ENCODE measurements at regions not wholly inside any gene's neighbourhood (a gene's known extent, or its start where the extent isn't known, plus 50 kb on each side); places are given as distances from the start of the nearest gene placed in this dataset.

DNA sequence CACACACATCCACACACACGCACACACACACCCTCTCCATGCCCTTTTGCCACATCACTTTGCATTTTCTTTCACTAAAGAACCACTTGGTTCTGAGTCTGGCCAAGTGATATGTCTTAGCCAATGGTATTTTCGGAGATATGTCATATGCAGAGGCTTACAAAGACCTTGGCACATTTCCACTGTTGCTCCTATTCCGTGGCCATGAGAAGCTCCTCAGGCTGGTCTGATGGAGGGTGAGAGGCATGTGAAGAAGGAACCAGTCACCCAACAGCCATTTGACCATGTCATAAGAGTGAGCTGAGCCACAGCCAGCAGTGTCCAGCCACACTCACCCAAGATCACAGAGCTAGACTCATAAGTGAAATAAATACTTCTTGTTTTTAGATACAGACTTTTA is 212.6 kb upstream of the NAV2 start:
- H3K36me3 Mint-ChIP-seq (ENCODE audit: low read depth), result no peaks in the 10 kb centered on the region
- no peak overlapping the region for H3K27ac Mint-ChIP-seq
- intact Hi-C loops (cut with micrococcal nuclease), result no loop called here
- no peaks in the 10 kb centered on the region for H3K9me3 Mint-ChIP-seq
- DNase-seq, result no peak
- H3K4me3 Mint-ChIP-seq, result no peak overlapping the region
- H3K27me3 Mint-ChIP-seq, result peaks cover 3% of the 10 kb centered on the region
- no peaks in the 10 kb centered on the region for H3K4me1 Mint-ChIP-seq

DNA sequence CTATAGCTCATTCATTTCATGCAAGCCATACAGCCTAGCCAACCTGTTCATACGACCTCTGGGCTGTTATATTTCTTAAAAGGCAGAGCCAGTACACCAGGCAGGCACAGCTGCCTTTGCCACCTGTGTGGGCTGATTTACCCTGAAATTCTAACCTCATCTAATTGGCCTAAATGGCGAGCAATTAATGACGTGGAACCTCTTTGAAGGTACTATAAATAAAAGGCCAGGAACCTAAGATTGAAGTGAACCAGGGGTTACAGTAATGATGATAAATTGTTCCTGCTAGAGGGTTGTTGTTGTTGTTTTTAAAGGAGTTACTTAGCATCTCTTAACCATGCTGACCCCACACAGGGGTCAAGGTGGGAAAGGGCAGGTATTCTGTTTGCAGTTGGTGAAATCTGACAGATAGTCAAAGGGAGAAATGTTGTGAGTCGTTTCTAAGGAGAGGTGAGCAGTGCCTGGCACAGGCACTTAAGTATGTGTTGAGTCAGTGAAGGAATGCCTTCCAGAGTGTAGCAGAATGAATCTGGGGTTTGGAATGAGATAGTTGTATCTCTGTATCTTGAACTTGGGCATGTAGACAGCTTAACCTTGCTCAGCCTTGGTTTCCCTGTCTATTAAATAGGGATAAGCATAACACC is 213.5 kb upstream of the NAV2 start:
- Mint-ChIP-seq H3K9me3 (no peaks in the 10 kb centered on the region), H3K4me3 (no peak overlapping the region), H3K36me3 (ENCODE audit: low read depth) (no peaks in the 10 kb centered on the region)

GRCh38 chr11:19493446-19494213 is 219.0 kb upstream of the NAV2 start:
- Mint-ChIP-seq H3K4me1 (no peaks in the 10 kb centered on the region), H3K4me3 (no peak overlapping the region), H3K27ac (no peak overlapping the region), H3K27me3 (peaks cover 8% of the 10 kb centered on the region), H3K9me3 (no peaks in the 10 kb centered on the region), H3K36me3 (ENCODE audit: low read depth) (no peaks in the 10 kb centered on the region)
- intact Hi-C loops (cut with micrococcal nuclease), result no loop called here
- DNase-seq, result no peak

More for the DNA sequence above, 213.5 kb upstream of the NAV2 start:
- Mint-ChIP-seq H3K27me3 (peaks cover 3% of the 10 kb centered on the region), H3K27ac (no peak overlapping the region), H3K4me1 (no peaks in the 10 kb centered on the region)
- no peak for DNase-seq
- intact Hi-C loops (cut with micrococcal nuclease), result no loop called here

DNA sequence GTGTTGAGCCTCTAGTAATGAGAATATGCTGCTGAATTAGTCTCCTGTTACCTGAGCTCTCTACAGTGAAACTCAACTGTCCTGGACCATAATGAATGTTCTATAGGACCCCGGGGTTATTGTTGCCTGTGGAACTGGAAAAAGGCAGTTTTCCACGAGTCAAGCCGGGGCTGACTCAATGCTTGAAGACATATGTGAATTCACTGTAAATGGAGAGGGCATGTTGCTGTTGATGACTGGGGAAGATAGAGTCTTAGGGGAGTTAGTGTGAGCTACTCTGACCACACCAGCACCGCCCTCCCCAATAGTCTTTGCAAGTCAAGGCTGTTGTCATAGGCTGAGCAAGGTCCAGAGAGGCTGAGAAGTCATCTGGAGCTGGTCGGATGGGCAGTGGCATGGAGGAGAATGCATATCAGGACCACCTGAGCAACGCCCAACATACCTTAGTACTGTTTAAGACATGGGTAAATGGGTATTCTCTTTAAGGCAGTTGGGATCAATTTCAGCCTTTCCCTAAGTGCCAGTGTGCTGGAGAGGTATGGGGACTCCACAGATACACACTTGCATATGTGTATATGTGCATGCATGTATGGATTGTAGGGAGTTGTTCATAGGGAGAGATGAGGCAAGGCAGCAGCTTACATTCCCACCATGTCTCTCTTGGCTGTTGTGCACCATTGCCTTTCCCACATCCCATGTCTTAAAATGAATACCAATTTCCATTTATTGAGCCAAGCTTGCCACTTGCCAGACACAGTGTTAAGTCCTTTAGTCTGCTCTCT is 230.1 kb upstream of the NAV2 start:
- Mint-ChIP-seq H3K27me3 (no peaks in the 10 kb centered on the region), H3K4me1 (no peaks in the 10 kb centered on the region), H3K36me3 (ENCODE audit: low read depth) (no peaks in the 10 kb centered on the region), H3K27ac (no peak overlapping the region), H3K4me3 (no peak overlapping the region), H3K9me3 (no peaks in the 10 kb centered on the region)
- DNase-seq, result no peak
- intact Hi-C loops (cut with micrococcal nuclease), result no loop called here

- no peak for DNase-seq
- intact Hi-C loops (cut with micrococcal nuclease), result no loop called here
- H3K36me3 Mint-ChIP-seq (ENCODE audit: low read depth), result no peaks in the 10 kb centered on the region
- no peaks in the 10 kb centered on the region for H3K4me1 Mint-ChIP-seq
- no peak overlapping the region for H3K27ac Mint-ChIP-seq
- no peak overlapping the region for H3K4me3 Mint-ChIP-seq
- no peaks in the 10 kb centered on the region for H3K27me3 Mint-ChIP-seq
- H3K9me3 Mint-ChIP-seq, result no peaks in the 10 kb centered on the region
These were observed 232.1 kb upstream of the NAV2 start for GRCh38 chr11:19480540-19480939.

GRCh38 chr11:19478891-19479290 is 233.7 kb upstream of the NAV2 start:
- H3K36me3 Mint-ChIP-seq (ENCODE audit: low read depth), result no peaks in the 10 kb centered on the region
- no peak for DNase-seq
- intact Hi-C loops (cut with micrococcal nuclease), result no loop called here
- no peaks in the 10 kb centered on the region for H3K9me3 Mint-ChIP-seq
- peaks cover 1% of the 10 kb centered on the region for H3K27me3 Mint-ChIP-seq
- no peaks in the 10 kb centered on the region for H3K4me1 Mint-ChIP-seq
- H3K4me3 Mint-ChIP-seq, result no peak overlapping the region
- H3K27ac Mint-ChIP-seq, result no peak overlapping the region

DNA sequence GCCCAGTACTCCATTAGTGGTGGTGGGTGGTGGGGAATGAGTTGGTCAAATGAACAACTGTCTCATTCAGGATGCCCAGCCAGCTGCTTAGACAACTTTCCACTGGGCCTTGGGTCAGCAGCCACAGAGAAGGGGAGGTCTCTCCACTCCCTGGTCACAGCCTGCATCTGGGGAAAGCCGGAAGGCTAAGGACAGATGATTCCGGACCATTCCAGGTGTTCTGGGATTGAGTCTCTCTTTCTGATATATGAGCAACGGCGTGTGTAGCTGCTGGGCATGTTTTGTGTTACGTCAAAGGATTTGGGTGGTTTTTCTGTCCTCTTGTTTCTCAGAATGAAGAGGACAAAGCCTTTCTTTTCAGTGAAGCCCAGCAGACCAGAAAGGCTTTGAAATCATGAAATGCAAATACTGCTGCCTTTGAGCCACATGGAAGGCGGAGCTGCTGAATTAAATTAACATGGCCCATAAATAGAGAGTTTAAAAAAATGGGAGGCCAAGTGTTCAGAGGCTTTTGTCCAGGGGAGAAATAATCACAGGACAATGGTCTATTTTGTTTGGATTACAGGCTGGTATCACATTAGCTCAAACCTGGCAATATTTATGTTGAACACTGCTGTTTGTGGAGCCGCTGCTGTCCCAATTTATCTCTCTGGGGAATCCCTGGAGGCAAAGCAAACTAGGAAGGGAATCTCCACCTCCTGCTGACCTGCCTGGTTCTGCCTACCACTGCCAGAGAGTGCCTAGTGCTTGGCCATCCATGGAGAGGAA is 234.4 kb upstream of the E2F8 start:
- H3K4me3 Mint-ChIP-seq, result no peak overlapping the region
- H3K4me1 Mint-ChIP-seq, result no peaks in the 10 kb centered on the region
- no peaks in the 10 kb centered on the region for H3K9me3 Mint-ChIP-seq
- H3K27ac Mint-ChIP-seq, result no peak overlapping the region
- DNase-seq, result no peak
- peaks cover 1% of the 10 kb centered on the region for H3K27me3 Mint-ChIP-seq
- intact Hi-C loops (cut with micrococcal nuclease), result no loop called here
- no peaks in the 10 kb centered on the region for H3K36me3 Mint-ChIP-seq (ENCODE audit: low read depth)

GRCh38 chr11:19474211-19474610 is 233.5 kb upstream of the E2F8 start:
- Mint-ChIP-seq H3K36me3 (ENCODE audit: low read depth) (no peaks in the 10 kb centered on the region), H3K9me3 (no peaks in the 10 kb centered on the region), H3K27me3 (peaks cover 1% of the 10 kb centered on the region), H3K4me3 (no peak overlapping the region), H3K27ac (no peak overlapping the region), H3K4me1 (no peaks in the 10 kb centered on the region)
- DNase-seq, result no peak
- intact Hi-C loops (cut with micrococcal nuclease), result no loop called here

DNA sequence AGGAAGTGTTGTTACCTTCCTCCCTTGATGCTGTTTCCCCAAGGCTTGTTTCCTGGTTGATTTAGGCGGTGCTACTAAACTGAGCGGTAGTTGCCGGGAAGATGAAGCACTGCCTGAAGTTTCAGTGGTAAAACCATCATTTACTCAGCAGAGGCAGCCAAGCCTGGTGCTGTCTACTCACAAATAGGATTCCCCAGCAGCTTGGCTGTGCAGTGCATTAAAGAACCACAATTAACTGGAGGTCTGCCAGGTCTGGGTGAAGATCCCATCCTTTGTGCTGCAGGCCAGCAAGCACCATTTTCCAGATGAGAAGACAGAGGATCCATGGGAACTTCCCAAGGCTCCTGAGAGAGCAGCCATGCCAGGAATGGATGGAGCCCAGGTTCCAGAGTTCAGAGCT is 231.9 kb upstream of the E2F8 start:
- Mint-ChIP-seq H3K36me3 (ENCODE audit: low read depth) (no peaks in the 10 kb centered on the region), H3K27ac (no peak overlapping the region), H3K27me3 (peaks cover 4% of the 10 kb centered on the region), H3K4me1 (no peaks in the 10 kb centered on the region), H3K9me3 (no peaks in the 10 kb centered on the region), H3K4me3 (no peak overlapping the region)
- DNase-seq, result no peak
- intact Hi-C loops (cut with micrococcal nuclease), result no loop called here

GRCh38 chr11:19467904-19468303 is 227.2 kb upstream of the E2F8 start:
- no peaks in the 10 kb centered on the region for H3K9me3 Mint-ChIP-seq
- H3K27me3 Mint-ChIP-seq, result peaks cover 7% of the 10 kb centered on the region
- no peak overlapping the region for H3K4me3 Mint-ChIP-seq
- no peaks in the 10 kb centered on the region for H3K4me1 Mint-ChIP-seq
- no peaks in the 10 kb centered on the region for H3K36me3 Mint-ChIP-seq (ENCODE audit: low read depth)
- DNase-seq, result no peak
- H3K27ac Mint-ChIP-seq, result no peak overlapping the region
- intact Hi-C loops (cut with micrococcal nuclease), result no loop called here

- intact Hi-C loops (cut with micrococcal nuclease), result no loop called here
- no peak overlapping the region for H3K27ac Mint-ChIP-seq
- H3K27me3 Mint-ChIP-seq, result peaks cover 7% of the 10 kb centered on the region
- no peak overlapping the region for H3K4me3 Mint-ChIP-seq
- no peaks in the 10 kb centered on the region for H3K9me3 Mint-ChIP-seq
- H3K36me3 Mint-ChIP-seq (ENCODE audit: low read depth), result no peaks in the 10 kb centered on the region
- no peaks in the 10 kb centered on the region for H3K4me1 Mint-ChIP-seq
- DNase-seq, result no peak
These were observed 225.6 kb upstream of the E2F8 start for GRCh38 chr11:19466314-19466713.

DNA sequence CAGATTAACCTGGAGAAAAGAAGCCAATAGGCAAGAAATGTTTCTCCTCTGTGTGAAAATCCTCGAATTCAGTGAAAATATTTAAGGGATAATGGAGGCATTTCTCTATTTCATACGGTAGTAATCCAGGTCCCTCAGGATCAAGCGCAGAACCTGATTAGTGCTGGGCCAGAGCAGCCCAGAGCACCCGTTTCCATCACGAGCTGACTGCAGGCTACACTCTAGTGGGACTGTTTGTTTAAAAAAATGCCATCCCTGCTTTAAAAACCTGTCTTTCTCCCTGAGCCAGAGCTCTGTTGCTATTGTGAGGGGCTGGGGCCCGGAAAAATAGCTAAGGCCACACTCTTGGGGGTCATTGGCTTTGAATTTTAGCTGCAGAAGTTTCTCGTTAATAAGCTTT is 223.2 kb upstream of the E2F8 start:
- H3K4me1 Mint-ChIP-seq, result no peaks in the 10 kb centered on the region
- no peak overlapping the region for H3K27ac Mint-ChIP-seq
- peaks cover 11% of the 10 kb centered on the region for H3K27me3 Mint-ChIP-seq
- DNase-seq, result no peak
- H3K4me3 Mint-ChIP-seq, result no peak overlapping the region
- H3K36me3 Mint-ChIP-seq (ENCODE audit: low read depth), result no peaks in the 10 kb centered on the region
- intact Hi-C loops (cut with micrococcal nuclease), result no loop called here
- H3K9me3 Mint-ChIP-seq, result no peaks in the 10 kb centered on the region

GRCh38 chr11:19460718-19461405 is 220.1 kb upstream of the E2F8 start:
- H3K27me3 Mint-ChIP-seq, result peaks cover 6% of the 10 kb centered on the region
- H3K9me3 Mint-ChIP-seq, result no peaks in the 10 kb centered on the region
- no peak overlapping the region for H3K4me3 Mint-ChIP-seq
- intact Hi-C loops (cut with micrococcal nuclease), result no loop called here
- no peak for DNase-seq
- H3K27ac Mint-ChIP-seq, result no peak overlapping the region
- no peaks in the 10 kb centered on the region for H3K4me1 Mint-ChIP-seq
- H3K36me3 Mint-ChIP-seq (ENCODE audit: low read depth), result no peaks in the 10 kb centered on the region
